ENCODE measurements at regions not wholly inside any gene's neighbourhood (a gene's known extent, or its start where the extent isn't known, plus 50 kb on each side); places are given as distances from the start of the nearest gene placed in this dataset.

DNA sequence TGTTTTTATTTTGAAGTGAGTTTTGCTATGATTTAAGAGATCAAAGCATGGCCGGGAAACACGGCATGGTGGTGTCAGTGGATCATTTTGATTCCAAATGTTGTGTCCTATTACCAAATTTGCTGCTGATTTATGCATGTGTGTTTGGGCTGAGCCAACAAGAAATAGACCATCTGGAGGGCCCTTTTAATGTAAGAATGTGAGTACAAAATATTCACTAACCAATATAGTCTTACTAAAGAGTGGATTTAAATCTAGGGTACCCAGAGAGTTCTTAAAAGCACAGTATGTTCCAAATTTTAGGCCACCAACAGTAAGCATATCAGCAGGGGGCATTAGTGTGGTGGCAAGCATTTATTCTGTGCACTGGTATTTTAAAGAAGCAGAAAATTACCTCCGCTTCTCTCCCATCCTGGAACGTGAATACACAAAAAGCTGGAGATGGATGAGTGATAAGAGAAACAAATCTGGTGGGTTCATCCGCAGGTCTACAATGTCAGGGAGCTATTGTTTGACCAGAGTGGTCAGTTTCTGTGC, 444.4 kb upstream of the IGFBP7 start:
- no peak for DNase-seq

DNA sequence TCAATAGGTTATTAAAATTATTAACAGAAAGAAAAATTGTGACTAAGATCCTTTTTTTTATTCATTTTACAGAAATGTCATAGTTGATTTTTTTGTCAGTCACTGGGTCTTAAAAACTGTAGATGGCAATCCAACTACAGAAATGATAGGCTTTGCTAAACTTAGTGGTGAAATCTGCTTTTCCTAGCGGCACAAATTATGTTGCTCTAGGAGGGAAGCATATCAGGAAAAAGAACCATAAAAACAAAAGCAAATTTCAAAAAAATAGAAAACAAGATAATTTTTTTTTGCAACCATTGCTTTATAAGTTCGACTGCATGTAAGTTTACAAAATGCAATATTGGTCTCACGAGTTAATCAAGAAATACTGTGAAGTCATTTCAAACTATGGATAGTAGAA, 443.5 kb upstream of the IGFBP7 start:
- DNase-seq = no peak

GRCh38 chr4:57550198-57550597, 440.0 kb upstream of the IGFBP7 start:
- no peak for DNase-seq

GRCh38 chr4:57548856-57549255, 438.7 kb upstream of the IGFBP7 start:
- DNase-seq = no peak

DNA sequence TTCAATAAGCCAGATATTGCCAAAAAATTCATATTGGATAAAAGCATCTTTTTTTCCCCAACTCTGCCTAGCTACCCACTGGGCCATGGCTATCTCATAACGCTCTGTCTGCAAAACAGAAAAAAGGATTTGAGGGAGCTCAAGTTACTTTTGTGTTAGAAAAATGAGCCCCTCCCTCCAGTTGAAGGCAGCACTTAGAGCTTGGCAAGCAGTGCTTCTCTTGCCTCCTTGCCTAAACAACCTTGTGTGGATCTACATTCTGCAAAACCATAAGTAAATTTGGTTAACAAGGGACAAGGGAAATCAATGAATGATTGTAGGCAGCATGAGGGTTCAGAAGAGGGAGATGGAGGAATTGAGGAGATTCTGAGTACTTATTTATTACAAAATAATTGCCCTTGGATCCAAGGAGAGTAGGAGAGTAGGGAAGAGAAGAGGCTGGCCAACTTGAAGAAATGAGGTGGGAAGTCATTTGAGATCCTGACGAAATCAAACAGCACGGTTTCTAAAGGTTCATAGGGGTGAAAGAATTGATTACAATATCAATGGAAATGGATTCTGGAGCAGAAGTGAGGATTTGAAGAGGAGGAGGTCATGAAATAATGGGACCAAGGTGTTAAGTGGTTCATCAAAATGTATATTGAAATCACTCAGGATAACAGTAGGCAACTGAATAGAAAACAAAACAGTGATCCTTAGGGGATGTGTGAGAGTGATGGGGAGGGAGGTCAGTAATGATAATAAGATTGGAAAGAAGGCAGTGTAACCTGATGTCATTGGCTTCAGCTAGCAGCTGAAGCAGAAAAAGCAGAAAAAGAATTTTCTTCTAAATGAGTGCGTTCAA, 434.8 kb upstream of the IGFBP7 start:
- no peak for DNase-seq

DNA sequence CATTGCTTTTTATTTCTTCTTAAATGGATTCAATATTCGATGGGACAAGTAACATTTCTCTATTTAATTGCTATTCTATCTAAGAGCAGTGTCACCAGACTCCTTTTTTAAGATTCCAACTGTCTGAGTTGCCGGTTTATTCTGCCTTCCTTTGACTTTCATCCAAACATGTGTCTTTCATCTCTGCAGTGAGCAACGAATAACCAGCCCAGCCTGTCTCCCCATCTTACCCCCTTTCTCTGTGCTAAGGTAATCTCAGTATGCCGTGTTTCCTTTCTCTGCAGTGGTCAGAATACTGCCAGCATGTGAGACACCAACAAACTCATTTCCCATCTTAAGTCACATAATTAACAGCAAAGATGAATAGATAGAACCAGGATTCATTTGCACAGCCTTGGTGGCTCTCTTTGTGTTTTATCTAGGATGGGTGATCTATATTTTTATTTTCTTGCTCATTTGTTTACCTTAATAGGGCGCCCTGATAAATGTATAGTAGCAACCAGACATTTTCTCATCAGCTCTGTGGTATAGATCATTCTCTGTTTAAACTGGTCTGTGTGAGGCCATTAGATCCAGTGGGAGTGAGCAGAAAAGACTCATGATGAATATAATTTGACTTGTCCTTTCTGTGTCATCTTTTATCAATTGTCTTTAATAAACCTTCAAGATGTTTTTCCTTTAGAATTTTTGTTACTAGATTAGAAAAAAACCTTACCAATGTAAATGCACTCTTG, 394.8 kb upstream of the IGFBP7 start:
- no peak for DNase-seq

DNA sequence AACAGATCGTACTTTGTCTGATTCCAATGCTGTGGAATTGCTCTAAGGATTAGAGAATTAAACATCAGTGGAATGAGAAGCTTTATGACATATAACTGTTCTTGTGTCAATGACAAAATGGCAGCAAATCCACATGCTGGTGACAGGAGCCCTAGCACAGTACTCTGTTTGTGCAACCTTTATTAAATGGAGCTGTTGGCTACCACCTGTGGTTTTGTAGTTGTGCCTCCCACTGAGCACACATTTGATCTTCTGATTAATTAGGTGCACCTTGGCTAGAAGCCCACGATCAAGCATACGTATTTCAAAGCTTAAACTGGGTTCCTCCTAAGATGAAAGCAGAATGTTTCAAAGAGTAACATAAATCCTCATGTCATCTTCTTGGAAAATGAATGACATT, 394.0 kb upstream of the IGFBP7 start:
- no peak for DNase-seq

- DNase-seq = no peak
These were observed 391.5 kb upstream of the IGFBP7 start for GRCh38 chr4:57501720-57502119.

DNA sequence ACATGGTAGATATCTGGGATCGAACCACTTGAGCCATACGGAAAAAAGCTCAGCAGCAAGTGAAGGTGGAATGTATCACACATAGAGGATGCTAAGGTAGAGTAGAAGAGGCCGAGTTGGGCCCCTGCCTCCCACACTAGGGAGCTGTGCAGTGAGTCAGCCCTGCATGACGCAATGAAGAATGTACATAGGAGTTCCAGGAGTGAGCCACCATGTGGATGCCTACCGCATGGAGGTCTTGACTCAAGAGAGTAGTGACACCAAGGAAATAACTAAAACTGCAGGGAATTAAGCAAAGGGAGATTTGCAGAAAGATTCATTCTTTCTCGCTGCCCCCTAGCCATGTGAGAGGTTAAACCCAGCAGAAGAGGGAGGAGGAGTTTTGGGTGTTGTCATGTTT, 389.6 kb upstream of the IGFBP7 start:
- no peak for DNase-seq

GRCh38 chr4:57498251-57498650, 388.1 kb upstream of the IGFBP7 start:
- DNase-seq = no peak

DNA sequence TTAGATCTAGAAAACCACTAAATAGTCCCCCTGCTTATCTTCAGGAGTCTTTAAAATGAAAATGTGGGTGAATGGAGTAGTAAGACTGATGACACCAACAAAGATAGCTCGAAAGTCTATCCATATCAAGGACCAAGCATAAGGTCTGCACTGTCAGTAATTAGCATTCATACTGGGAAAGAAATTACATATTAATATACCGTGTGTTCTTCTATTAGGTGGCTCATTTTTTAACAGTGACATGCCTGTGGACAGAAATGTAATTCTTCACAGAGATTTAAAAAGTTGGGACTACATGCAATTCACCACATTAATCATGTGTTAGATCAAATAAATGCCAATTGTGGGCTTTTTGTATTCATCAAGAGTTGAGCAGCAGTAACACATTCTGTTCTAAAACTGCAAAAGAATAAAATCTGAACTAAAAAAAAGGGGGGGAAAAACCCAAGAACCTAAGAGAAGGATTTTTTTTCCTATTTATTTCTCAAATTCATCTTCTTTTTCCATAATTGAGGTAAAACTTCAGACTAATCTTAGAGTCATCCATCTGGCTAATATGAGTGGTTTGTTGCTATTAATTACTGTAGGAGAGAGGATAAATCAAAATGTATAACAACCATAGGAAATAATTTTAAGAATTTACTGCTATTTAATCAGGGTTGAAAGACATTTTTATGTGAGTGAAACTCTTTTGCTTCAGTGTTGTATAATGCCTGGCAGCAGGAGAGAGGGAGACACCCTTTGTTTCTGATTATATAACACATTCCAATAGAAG, 386.7 kb upstream of the IGFBP7 start:
- no peak for DNase-seq

GRCh38 chr4:57494821-57495220, 384.6 kb upstream of the IGFBP7 start:
- DNase-seq = no peak

DNA sequence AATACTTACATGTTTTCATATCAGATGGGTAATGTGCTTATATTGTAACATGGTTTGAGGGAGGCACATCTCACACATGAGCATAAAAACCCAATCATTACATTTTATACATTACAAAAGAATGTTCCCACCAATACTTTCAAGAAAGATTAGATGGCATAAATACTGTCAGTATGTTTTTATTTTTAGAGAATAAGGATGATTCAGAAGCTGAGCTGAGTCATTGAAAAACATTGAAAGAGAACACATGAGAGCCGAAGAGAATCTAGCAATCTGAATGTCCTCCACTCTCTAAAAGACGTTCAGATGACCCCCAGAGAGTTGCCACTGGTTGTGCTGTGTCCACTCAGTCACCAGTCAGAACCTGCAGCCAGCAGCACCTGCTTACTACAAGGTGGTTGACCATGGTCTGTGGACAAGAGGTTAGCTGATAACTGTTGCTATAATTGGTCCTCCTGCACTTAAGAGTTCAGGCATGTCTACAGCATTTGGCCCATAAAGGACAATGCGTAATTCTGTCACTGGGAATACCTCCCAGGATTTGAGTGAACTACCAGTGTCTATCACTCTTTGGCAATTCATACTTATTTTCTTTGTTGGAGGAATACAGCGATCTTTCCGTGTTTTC, 382.2 kb upstream of the IGFBP7 start:
- DNase-seq = no peak

DNA sequence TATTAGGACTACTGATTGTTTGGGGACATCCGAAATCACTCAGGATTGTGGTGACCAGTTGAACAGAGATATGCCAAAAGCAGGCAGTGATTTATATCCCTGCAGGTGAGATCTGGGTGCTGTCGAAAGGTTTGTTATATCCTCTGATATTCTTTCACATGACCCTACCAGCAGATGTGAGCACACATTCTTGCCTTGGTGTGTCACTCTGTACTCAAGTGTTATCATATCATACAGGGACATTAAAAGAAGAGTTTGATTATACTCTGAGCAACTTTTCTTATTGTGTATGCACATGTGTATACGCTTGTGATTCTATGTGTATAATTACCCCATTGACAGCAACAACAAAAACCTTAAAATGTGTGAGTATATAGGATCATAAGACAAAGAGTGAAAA, 381.2 kb upstream of the IGFBP7 start:
- no peak for DNase-seq

DNA sequence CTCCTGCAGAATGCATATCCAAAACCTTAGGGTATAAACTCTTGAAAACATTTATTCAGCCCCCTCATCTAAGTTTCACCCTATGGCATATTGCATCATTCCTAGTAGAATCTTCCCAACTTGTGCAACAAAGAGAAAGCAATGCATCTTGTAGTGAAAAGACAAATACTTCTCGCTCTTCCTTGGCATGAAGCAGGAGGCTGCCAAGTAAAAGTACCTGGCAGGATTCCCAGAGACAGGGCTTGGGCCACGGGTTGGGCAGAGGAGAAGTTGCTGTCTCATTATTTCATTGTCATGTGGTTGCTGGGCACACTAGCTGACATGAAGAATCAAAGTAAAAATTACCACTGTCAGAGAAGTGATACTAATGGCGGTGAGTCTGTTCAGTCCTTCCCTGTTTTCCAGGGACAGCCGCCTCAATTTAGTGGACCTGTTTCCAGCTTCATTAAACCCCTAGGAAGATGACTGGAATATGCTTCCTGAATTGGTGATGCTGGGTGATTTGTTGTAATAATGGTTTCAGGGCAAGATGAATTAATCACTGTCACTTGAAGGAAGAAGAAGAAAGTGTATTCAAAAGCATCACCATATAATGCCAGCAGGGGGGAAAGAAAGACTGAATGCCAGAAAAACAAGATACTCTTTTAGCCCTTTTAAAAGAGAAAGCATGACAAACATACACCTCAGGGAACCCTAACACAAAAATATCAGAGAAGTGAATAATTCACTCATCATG, 380.5 kb upstream of the IGFBP7 start:
- no peak for DNase-seq

GRCh38 chr4:57488366-57489162, 378.4 kb upstream of the IGFBP7 start:
- no peak for DNase-seq

DNA sequence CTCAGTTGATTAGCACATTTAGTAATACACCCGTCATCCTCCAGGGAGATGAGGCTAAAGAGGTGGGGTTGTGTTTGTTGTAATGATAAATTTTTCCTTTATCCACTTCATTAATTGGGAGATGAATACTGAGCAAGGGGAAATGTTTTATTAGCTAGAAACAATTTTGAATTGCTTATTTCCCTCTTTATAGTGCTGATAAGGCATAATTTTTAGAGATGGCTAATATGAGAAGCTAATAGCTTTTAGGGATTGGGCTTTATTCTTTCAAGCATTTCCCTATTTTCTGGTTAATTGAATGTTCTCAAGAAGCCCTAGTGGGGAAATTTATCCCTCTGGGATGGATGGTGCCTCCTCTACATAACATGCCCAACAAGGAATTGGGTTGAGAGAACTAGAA, 365.2 kb upstream of the IGFBP7 start:
- no peak for DNase-seq

DNA sequence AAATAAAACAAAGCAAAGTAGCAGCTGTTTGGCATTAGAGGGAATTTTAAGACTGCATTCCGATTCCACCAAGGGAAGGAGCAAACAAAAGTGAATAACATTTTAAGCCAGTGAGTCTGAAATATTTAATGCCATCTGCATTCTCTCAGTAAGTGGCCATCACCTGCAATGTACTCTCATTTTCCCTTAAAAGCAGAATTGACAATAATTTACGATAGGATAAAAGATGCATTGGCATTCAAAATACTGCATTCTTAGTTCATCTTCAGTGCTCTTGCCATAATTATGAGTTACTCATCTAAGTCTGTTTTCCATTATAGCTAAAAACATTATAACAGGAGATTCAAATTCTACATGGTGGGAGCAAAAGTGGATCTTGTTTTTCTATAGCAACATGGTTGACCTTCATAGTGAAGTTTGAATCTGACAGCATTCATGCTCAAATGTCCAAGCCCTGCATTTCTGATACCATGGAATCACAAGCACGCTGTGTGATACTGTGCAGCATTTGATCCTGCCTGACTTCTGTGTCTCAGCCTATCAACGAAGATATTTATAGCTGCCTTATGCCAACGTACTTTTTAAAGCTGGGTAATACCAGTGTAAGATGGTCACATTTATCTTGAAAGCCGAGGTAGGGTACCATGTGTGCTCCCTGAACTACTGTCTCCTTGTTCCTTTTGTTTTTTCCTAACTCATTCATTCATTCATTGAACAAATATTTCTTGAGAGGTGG, 355.3 kb upstream of the IGFBP7 start:
- DNase-seq = no peak

GRCh38 chr4:57462843-57463242, 352.7 kb upstream of the IGFBP7 start:
- DNase-seq = no peak

DNA sequence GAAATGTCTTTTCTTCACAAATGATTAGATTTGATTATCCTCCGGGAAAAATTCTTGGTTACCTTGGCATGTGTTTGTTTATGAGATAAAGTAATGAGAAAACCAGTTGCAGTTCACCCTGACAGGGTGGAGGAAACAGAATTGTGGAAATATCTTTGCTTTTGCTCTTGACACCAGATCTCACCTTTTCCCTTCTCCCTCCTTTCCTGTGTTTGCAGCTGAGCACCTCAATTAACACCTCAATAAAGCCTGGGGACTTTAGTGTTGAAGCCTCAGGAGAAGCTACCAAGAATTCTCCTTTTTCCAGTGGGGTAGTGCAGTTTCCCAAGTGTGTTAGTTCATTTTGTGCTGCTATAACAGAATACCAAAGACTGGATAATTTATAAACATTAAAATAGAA, 350.8 kb upstream of the IGFBP7 start:
- DNase-seq = no peak

GRCh38 chr4:57448901-57449300, 338.7 kb upstream of the IGFBP7 start:
- no peak for DNase-seq

Data from NCI-H526 (cell line).